Upper lobe of right lung (tissue), 1 donor: ENCODE measurements at regions not wholly inside any gene's neighbourhood (a gene's known extent, or its start where the extent isn't known, plus 50 kb on each side); places are given as distances from the start of the nearest gene placed in this dataset.

Source experiments
- ATAC-seq: fragments of 200-7000 bp; cut with Tn5 transposase; one replicate; pipeline ENCODE4 v1.9.1; 2020; ENCODE audit warnings: mild to moderate bottlenecking, moderate library complexity
- DNase-seq: peaks from one replicate; pipeline ENCODE4 v3.0.0-alpha.2; 2020
- H3K27ac ChIP-seq: fragments of 200-600 bp; one replicate; pipeline ENCODE4 v1.8.0; 2022
- H3K27me3 ChIP-seq: fragments of 200-600 bp; one replicate; pipeline ENCODE4 v1.8.0; 2022; ENCODE audit warnings: mild to moderate bottlenecking
- H3K36me3 ChIP-seq: fragments of 200-600 bp; one replicate; pipeline ENCODE4 v1.8.0; 2022
- H3K4me1 ChIP-seq: fragments of 200-600 bp; one replicate; pipeline ENCODE4 v1.8.0; 2022
- H3K4me3 ChIP-seq: fragments of 200-600 bp; one replicate; pipeline ENCODE4 v1.8.0; 2022; ENCODE audit warnings: mild to moderate bottlenecking
- H3K9me3 ChIP-seq: fragments of 200-600 bp; one replicate; pipeline ENCODE4 v1.8.0; 2022
- CTCF ChIP-seq: fragments of 200-600 bp; IDR thresholded peaks from one replicate; pipeline ENCODE4 v1.8.0; 2022; ENCODE audit warnings: antibody characterized with exemption
- intact Hi-C: fragments of 100-400 bp; cut with DNase I; formaldehyde crosslinking; loops from one replicate; pipeline ENCODE4 v1.11.0; 2022
- donor health status: DM: no; HTN: yes; CAD: no; lungs with severe emphysema.

GRCh38 chr9:89802781-89803355 lies 198.1 kb downstream of the GADD45G start:
- Histone ChIP-seq H3K27ac (no peak overlapping the region), H3K4me3 (no peak overlapping the region), H3K36me3 (no peaks in the 10 kb centered on the region), H3K27me3 (no peaks in the 10 kb centered on the region), H3K9me3 (no peaks in the 10 kb centered on the region), H3K4me1 (peaks cover 10% of the 10 kb centered on the region)
- DNase-seq, result no peak
- peak; percentile 36 for ATAC-seq
- no peak for TF ChIP-seq CTCF
- intact Hi-C loops, result no loop called here

- DNase-seq (no peak), ATAC-seq (no peak)
- no peaks in the 10 kb centered on the region for H3K9me3 ChIP-seq
- no peak overlapping the region for H3K4me3 ChIP-seq
- H3K27me3 ChIP-seq, result no peaks in the 10 kb centered on the region
- no peaks in the 10 kb centered on the region for H3K36me3 ChIP-seq
- H3K27ac ChIP-seq, result no peak overlapping the region
- H3K4me1 ChIP-seq, result peaks cover 15% of the 10 kb centered on the region
- intact Hi-C loops, result no loop called here
- TF ChIP-seq CTCF, result no peak
These were observed 198.6 kb downstream of the GADD45G start for GRCh38 chr9:89803403-89803802.

- no peak overlapping the region for H3K27ac ChIP-seq
- peaks cover 17% of the 10 kb centered on the region for H3K4me1 ChIP-seq
- H3K4me3 ChIP-seq, result no peak overlapping the region
- ATAC-seq, result no peak
- no peaks in the 10 kb centered on the region for H3K36me3 ChIP-seq
- no peak for DNase-seq
- no peaks in the 10 kb centered on the region for H3K27me3 ChIP-seq
- no peak for TF ChIP-seq CTCF
- H3K9me3 ChIP-seq, result no peaks in the 10 kb centered on the region
- intact Hi-C loops, result no loop called here
These were observed 200.1 kb downstream of the GADD45G start for GRCh38 chr9:89804766-89805531.

GRCh38 chr9:89805571-89806292 lies 200.9 kb downstream of the GADD45G start:
- no peak for ATAC-seq

More at GRCh38 chr9:89805571-89806292, 200.9 kb downstream of the GADD45G start:
- no peak for DNase-seq
- Histone ChIP-seq H3K27ac (no peak overlapping the region), H3K4me3 (no peak overlapping the region), H3K9me3 (no peaks in the 10 kb centered on the region), H3K36me3 (no peaks in the 10 kb centered on the region), H3K27me3 (no peaks in the 10 kb centered on the region), H3K4me1 (peaks cover 17% of the 10 kb centered on the region)
- no peak for TF ChIP-seq CTCF
- intact Hi-C loops, result no loop called here
